ENCODE measurements at regions not wholly inside any gene's neighbourhood (a gene's known extent, or its start where the extent isn't known, plus 50 kb on each side); places are given as distances from the start of the nearest gene placed in this dataset.

DNA sequence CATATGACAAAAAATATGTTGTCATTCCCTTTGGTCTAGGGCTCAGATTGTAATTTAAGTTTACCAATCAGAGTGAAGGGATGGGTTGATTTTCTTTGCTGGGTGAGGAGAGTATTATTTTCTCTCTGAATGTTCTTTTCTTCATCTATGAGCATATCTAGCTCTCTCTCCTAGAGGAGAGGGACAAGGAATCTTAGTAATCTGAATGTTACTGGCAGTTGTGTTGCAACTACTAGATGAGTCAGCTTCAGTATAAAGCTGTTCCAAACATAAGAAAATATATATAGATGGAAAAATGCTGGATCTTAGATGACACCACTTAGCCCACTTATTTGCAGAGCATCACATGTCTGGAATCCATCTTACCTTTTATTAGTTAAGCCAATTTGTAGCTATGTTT is 259.3 kb downstream of the TUSC1 start:
- no peak overlapping the region for H2AFZ ChIP-seq (replicated peaks; ENCODE audit: low read length, poor library complexity)
- no peak overlapping the region for H2BK15ac ChIP-seq (ENCODE audit: low read depth, low read length)
- H3K56ac ChIP-seq (ENCODE audit: extremely low read depth, insufficient read depth, low read length) = no peak overlapping the region
- no peak overlapping the region for H3K4ac ChIP-seq (ENCODE audit: low read depth, low read length)
- no peaks in the 10 kb centered on the region for H3K27me3 ChIP-seq (ENCODE audit: control insufficient read depth, insufficient read depth, low read length)
- no peak overlapping the region for H3K27ac ChIP-seq (ENCODE audit: insufficient read depth, low read length)
- no peak overlapping the region for H3K9ac ChIP-seq (ENCODE audit: low read depth, low read length)
- peaks cover 3% of the 10 kb centered on the region for H3K9me3 ChIP-seq (ENCODE audit: control insufficient read depth, insufficient read depth, low read length)
- no peaks in the 10 kb centered on the region for H3K79me1 ChIP-seq (ENCODE audit: low read depth in 1 of 2, low read length in 2 of 2)
- H3K9me1 ChIP-seq (ENCODE audit: insufficient read depth, low read length) = no peaks in the 10 kb centered on the region
- no peaks in the 10 kb centered on the region for H4K20me1 ChIP-seq (ENCODE audit: insufficient read depth, low read length)
- H3K4me1 ChIP-seq (ENCODE audit: control insufficient read depth, insufficient read depth, low read length) = no peaks in the 10 kb centered on the region
- H4K5ac ChIP-seq (ENCODE audit: low read depth, low read length) = no peak overlapping the region
- no peak overlapping the region for H2BK120ac ChIP-seq (ENCODE audit: low read depth, low read length)
- DNase-seq (no peak), ATAC-seq (ENCODE audit: low read depth) (no peak)
- intact Hi-C loops (cut with micrococcal nuclease) (no loop called here), dilution Hi-C loops (cut with HindIII; ENCODE audit: low sequenced_read_pairs, unreplicated experiment) (no loop called here), in situ Hi-C loops (cut with MboI; ENCODE audit: low sequenced_read_pairs) (no loop called here)
- no peak overlapping the region for H2BK20ac ChIP-seq (ENCODE audit: low read depth, low read length)
- ChIA-PET CTCF (no interaction called here), POLR2A (ENCODE audit: unreplicated experiment) (no interaction called here)
- H3K14ac ChIP-seq (replicated peaks; ENCODE audit: low read depth, low read length) = no peak overlapping the region
- no peak overlapping the region for H3K18ac ChIP-seq (ENCODE audit: low read depth, low read length)
- no peak overlapping the region for H3K4me2 ChIP-seq (ENCODE audit: low read depth, low read length)
- no peak overlapping the region for H3K23ac ChIP-seq (ENCODE audit: low read depth, low read length)
- H4K91ac ChIP-seq (ENCODE audit: insufficient read depth, low read depth, low read length) = no peak overlapping the region
- TF ChIP-seq CEBPB (IDR thresholded peaks at IDR 0.05; ENCODE audit: low read depth, low read length) = peak; percentile 18; the same call in 1 of the 2 replicates
- TF ChIP-seq, protein P1, sequence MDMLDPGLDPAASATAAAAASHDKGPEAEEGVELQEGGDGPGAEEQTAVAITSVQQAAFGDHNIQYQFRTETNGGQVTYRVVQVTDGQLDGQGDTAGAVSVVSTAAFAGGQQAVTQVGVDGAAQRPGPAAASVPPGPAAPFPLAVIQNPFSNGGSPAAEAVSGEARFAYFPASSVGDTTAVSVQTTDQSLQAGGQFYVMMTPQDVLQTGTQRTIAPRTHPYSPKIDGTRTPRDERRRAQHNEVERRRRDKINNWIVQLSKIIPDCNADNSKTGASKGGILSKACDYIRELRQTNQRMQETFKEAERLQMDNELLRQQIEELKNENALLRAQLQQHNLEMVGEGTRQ (IDR thresholded peaks at IDR 0.05; ENCODE audit: low read depth, low read length) = no peak
- TF ChIP-seq FOS (IDR thresholded peaks at IDR 0.05; ENCODE audit: low read depth, low read length) = no peak
- TF ChIP-seq, protein P2, sequence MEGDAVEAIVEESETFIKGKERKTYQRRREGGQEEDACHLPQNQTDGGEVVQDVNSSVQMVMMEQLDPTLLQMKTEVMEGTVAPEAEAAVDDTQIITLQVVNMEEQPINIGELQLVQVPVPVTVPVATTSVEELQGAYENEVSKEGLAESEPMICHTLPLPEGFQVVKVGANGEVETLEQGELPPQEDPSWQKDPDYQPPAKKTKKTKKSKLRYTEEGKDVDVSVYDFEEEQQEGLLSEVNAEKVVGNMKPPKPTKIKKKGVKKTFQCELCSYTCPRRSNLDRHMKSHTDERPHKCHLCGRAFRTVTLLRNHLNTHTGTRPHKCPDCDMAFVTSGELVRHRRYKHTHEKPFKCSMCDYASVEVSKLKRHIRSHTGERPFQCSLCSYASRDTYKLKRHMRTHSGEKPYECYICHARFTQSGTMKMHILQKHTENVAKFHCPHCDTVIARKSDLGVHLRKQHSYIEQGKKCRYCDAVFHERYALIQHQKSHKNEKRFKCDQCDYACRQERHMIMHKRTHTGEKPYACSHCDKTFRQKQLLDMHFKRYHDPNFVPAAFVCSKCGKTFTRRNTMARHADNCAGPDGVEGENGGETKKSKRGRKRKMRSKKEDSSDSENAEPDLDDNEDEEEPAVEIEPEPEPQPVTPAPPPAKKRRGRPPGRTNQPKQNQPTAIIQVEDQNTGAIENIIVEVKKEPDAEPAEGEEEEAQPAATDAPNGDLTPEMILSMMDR (conservative IDR thresholded peaks at IDR 0.05; ENCODE audit: low read depth, low read length) = no peak
- no peak overlapping the region for H2AK9ac ChIP-seq (replicated peaks; ENCODE audit: low read depth, low read length, poor library complexity)
- no peak overlapping the region for H2BK5ac ChIP-seq (ENCODE audit: low read depth, low read length, poor library complexity, severe bottlenecking)
- H3K36me3 ChIP-seq (ENCODE audit: control insufficient read depth, insufficient read depth, low read length) = no peaks in the 10 kb centered on the region
- no peak overlapping the region for H2AK5ac ChIP-seq (ENCODE audit: low read depth, low read length)
- H4K8ac ChIP-seq (ENCODE audit: low read depth in 2 of 2, low read length in 2 of 2) = no peak overlapping the region
- H3K4me3 ChIP-seq (ENCODE audit: insufficient read depth, low read depth, low read length) = no peak overlapping the region
- BruUV-seq (replicated peaks) = no TSS peak

Data from IMR-90 (cell line).